Liver (tissue), 7 donors: ENCODE measurements at regions not wholly inside any gene's neighbourhood (a gene's known extent, or its start where the extent isn't known, plus 50 kb on each side); places are given as distances from the start of the nearest gene placed in this dataset.

Experiments
- DNase-seq: peaks from one replicate; pipeline ENCODE4 v3.0.0-alpha.2; 2017; ENCODE audit warnings: low spot score
- H3K27ac ChIP-seq, 2 donors: one replicate each; pipeline ENCODE4 v1.7.0; 2013; ENCODE audit warnings: inconsistent platforms in 2 of 2, low read length in 2 of 2, control low read depth in 1 of 2, low read depth in 1 of 2, mild to moderate bottlenecking in 1 of 2
- H3K27me3 ChIP-seq, 4 donors: one replicate each; pipeline versions ENCODE4 v1.6.1 to v1.7.0; 2013; ENCODE audit warnings: low read length in 3 of 4, inconsistent platforms in 1 of 4, mild to moderate bottlenecking in 1 of 4, moderate library complexity in 1 of 4; ENCODE audit not compliant: control insufficient read depth in 4 of 4, insufficient read depth in 4 of 4
- H3K36me3 ChIP-seq, 4 donors: one replicate each; pipeline versions ENCODE4 v1.6.1 to v1.7.0; 2013; ENCODE audit warnings: low read length in 3 of 4, mild to moderate bottlenecking in 3 of 4, low read depth in 1 of 4, moderate library complexity in 1 of 4; ENCODE audit not compliant: control insufficient read depth in 4 of 4, insufficient read depth in 3 of 4
- H3K4me1 ChIP-seq, 4 donors: one replicate each; pipeline versions ENCODE4 v1.6.1 to v1.7.0; 2013; ENCODE audit warnings: low read length in 3 of 4, mild to moderate bottlenecking in 3 of 4, moderate library complexity in 1 of 4; ENCODE audit not compliant: control insufficient read depth in 4 of 4, insufficient read depth in 4 of 4
- H3K4me3 ChIP-seq, 3 donors: one replicate each; pipeline versions ENCODE4 v1.6.1 to v1.7.0; 2013; ENCODE audit warnings: low read length in 3 of 3, control low read depth in 1 of 3, low read depth in 1 of 3, mild to moderate bottlenecking in 1 of 3
- H3K9ac ChIP-seq, 2 donors: one replicate each; pipeline ENCODE4 v1.7.0; 2013; ENCODE audit warnings: low read length in 2 of 2, mild to moderate bottlenecking in 2 of 2, moderate library complexity in 2 of 2, control low read depth in 1 of 2, low read depth in 1 of 2
- H3K9me3 ChIP-seq, 4 donors: one replicate each; pipeline versions ENCODE4 v1.6.1 to v1.7.0; 2013; ENCODE audit warnings: low read length in 3 of 4; ENCODE audit not compliant: control insufficient read depth in 4 of 4
- EGR1 ChIP-seq, 2 donors: IDR thresholded peaks; 2 replicates each; pipeline ENCODE4 v1.6.1; 2016 to 2018; ENCODE audit warnings: antibody characterized with exemption in 2 of 2, low read depth in 2 of 2
- FOXA1 ChIP-seq: IDR thresholded peaks from 2 replicates; pipeline ENCODE4 v1.6.1; 2016; ENCODE audit warnings: antibody characterized with exemption
- FOXA2 ChIP-seq: IDR thresholded peaks from 2 replicates; pipeline ENCODE4 v1.6.1; 2016; ENCODE audit warnings: antibody characterized with exemption
- HNF4A ChIP-seq, 2 donors: conservative IDR thresholded peaks; 2 replicates each; pipeline ENCODE4 v1.6.1; 2016; ENCODE audit warnings: antibody characterized with exemption in 2 of 2, mild to moderate bottlenecking in 2 of 2
- HNF4G ChIP-seq: IDR thresholded peaks from 2 replicates; pipeline ENCODE4 v1.6.1; 2016; ENCODE audit warnings: antibody characterized with exemption
- JUND ChIP-seq, 2 donors: IDR thresholded peaks; 2 replicates each; pipeline ENCODE4 v1.6.1; 2016; ENCODE audit warnings: antibody characterized with exemption in 2 of 2
- MAX ChIP-seq: IDR thresholded peaks from 2 replicates; pipeline ENCODE4 v1.6.1; 2016; ENCODE audit warnings: antibody characterized with exemption
- NR2F2 ChIP-seq: IDR thresholded peaks from 2 replicates; pipeline ENCODE4 v1.6.1; 2016; ENCODE audit warnings: antibody characterized with exemption
- RAD21 ChIP-seq, 2 donors: IDR thresholded peaks; 2 replicates each; pipeline ENCODE4 v1.6.1; 2016; ENCODE audit warnings: antibody characterized with exemption in 2 of 2, mild to moderate bottlenecking in 2 of 2
- REST ChIP-seq: IDR thresholded peaks from 2 replicates; pipeline ENCODE4 v1.6.1; 2016; ENCODE audit warnings: antibody characterized with exemption, mild to moderate bottlenecking
- RXRA ChIP-seq, 2 donors: IDR thresholded peaks; 2 replicates each; pipeline ENCODE4 v1.6.1; 2017 to 2018; ENCODE audit warnings: antibody characterized with exemption in 2 of 2, mild to moderate bottlenecking in 1 of 2
- SP1 ChIP-seq: IDR thresholded peaks from 2 replicates; pipeline ENCODE4 v1.6.1; 2018; ENCODE audit warnings: antibody characterized with exemption, mild to moderate bottlenecking
- TAF1 ChIP-seq: conservative IDR thresholded peaks from 2 replicates; pipeline ENCODE4 v1.6.1; 2016; ENCODE audit warnings: antibody characterized with exemption, mild to moderate bottlenecking
- YY1 ChIP-seq: IDR thresholded peaks from 2 replicates; pipeline ENCODE4 v1.6.1; 2016; ENCODE audit warnings: antibody characterized with exemption, mild to moderate bottlenecking
- WGBS: extraction: QIAGEN DNeasy Blood & Tissue Kit; methylation state at CpG from one replicate; pipeline ENCODE4 v1.1.7; 2013; 5-methylcytosine and 5-hydroxymethylcytosine counted together
- TF ChIP-seq, protein P1 (sequence below): IDR thresholded peaks from 2 replicates; pipeline ENCODE4 v1.6.1; 2016; ENCODE audit warnings: antibody characterized with exemption
- TF ChIP-seq, protein P2 (sequence below): IDR thresholded peaks from 2 replicates; pipeline ENCODE4 v1.6.1; 2016; ENCODE audit warnings: antibody characterized with exemption
- donor health status: healthy.
- donor health status: healthy.
- donor health status: healthy.
- donor health status: healthy.

DNA sequence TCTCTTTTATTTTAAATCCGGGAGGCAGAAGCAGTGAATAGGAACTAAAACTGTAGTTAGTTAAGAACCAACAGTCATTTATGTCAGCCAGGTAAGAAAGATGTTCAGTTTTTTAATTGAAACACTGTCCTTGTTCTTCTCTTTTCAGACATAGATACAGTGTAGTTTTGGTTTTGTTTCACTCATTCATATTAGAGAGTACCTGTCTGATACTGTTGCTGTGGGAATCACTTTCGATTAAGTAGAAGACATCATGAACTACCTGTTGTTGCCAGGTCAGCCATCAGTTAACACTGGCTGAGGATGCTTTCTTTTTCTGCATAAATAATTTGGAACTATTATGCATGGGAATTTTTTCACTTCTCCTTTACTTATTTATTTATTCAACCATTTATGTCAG lies 700.4 kb downstream of the OTOL1 start:
- H3K27me3 ChIP-seq: no peaks in the 10 kb centered on the region
- no peak overlapping the region for H3K9ac ChIP-seq
- WGBS: 49% methylated on average over 2 of the region's 2 CpGs
- H3K4me1 ChIP-seq: no peaks in the 10 kb centered on the region
- H3K27ac ChIP-seq: no peak overlapping the region
- TF ChIP-seq TAF1 (no peak), HNF4A (conservative IDR thresholded peaks at IDR 0.05) (no peak), EGR1 (IDR thresholded peaks at IDR 0.05; ENCODE audit: low read depth in 2 of 2) (no peak), MAX (no peak), YY1 (no peak), FOXA2 (no peak), RXRA (IDR thresholded peaks at IDR 0.05) (no peak), JUND (IDR thresholded peaks at IDR 0.05) (no peak), SP1 (no peak), REST (no peak), NR2F2 (no peak), RAD21 (IDR thresholded peaks at IDR 0.05) (no peak)
- TF ChIP-seq, protein P1, sequence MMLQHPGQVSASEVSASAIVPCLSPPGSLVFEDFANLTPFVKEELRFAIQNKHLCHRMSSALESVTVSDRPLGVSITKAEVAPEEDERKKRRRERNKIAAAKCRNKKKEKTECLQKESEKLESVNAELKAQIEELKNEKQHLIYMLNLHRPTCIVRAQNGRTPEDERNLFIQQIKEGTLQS: no peak
- TF ChIP-seq, protein P2, sequence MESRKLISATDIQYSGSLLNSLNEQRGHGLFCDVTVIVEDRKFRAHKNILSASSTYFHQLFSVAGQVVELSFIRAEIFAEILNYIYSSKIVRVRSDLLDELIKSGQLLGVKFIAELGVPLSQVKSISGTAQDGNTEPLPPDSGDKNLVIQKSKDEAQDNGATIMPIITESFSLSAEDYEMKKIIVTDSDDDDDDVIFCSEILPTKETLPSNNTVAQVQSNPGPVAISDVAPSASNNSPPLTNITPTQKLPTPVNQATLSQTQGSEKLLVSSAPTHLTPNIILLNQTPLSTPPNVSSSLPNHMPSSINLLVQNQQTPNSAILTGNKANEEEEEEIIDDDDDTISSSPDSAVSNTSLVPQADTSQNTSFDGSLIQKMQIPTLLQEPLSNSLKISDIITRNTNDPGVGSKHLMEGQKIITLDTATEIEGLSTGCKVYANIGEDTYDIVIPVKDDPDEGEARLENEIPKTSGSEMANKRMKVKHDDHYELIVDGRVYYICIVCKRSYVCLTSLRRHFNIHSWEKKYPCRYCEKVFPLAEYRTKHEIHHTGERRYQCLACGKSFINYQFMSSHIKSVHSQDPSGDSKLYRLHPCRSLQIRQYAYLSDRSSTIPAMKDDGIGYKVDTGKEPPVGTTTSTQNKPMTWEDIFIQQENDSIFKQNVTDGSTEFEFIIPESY: no peak
- no peaks in the 10 kb centered on the region for H3K9me3 ChIP-seq
- H3K36me3 ChIP-seq: no peaks in the 10 kb centered on the region
- DNase-seq: no peak
- no peak overlapping the region for H3K4me3 ChIP-seq

DNA sequence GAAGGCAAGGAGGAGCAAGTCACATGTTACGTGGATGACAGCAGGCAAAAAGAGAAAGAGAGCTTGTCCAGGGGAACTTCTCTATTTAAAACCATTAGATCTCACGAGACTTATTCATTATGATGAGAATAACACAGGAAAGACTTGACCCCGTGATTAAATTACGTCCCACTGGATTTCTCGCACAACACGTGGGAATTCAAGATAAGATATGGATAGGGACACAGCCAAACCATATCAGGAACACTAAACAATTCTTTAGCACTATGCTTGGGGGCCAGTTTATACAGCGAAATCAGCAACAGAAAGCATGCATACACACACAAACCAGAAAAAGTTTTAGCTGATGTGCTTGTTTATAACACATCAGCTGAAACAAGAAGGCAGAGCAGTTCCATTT lies 704.2 kb downstream of the OTOL1 start:
- Histone ChIP-seq H3K4me1 (no peaks in the 10 kb centered on the region), H3K4me3 (no peak overlapping the region), H3K36me3 (no peaks in the 10 kb centered on the region), H3K9me3 (no peaks in the 10 kb centered on the region), H3K27ac (no peak overlapping the region), H3K27me3 (no peaks in the 10 kb centered on the region), H3K9ac (no peak overlapping the region)
- 53% methylated on average over 7 of the region's 7 CpGs for WGBS
- no peak for DNase-seq
- no peak for TF ChIP-seq FOXA2
- no peak for TF ChIP-seq HNF4A (conservative IDR thresholded peaks at IDR 0.05)
- TF ChIP-seq SP1: no peak
- no peak for TF ChIP-seq FOXA1
- no peak for TF ChIP-seq TAF1
- TF ChIP-seq HNF4G: no peak
- TF ChIP-seq, protein P2: no peak
- TF ChIP-seq JUND (IDR thresholded peaks at IDR 0.05): no peak
- TF ChIP-seq EGR1 (IDR thresholded peaks at IDR 0.05; ENCODE audit: low read depth in 2 of 2): no peak
- no peak for TF ChIP-seq NR2F2
- TF ChIP-seq REST: no peak
- TF ChIP-seq MAX: no peak
- TF ChIP-seq YY1: no peak
